SJSA1 (cell line): ENCODE measurements at regions not wholly inside any gene's neighbourhood (a gene's known extent, or its start where the extent isn't known, plus 50 kb on each side); places are given as distances from the start of the nearest gene placed in this dataset.

Experiments used
- DNase-seq, 2 experiments: peaks; one replicate each; pipeline ENCODE4 v3.0.0-alpha.2; 2015 to 2020; ENCODE audit warnings: low spot score in 2 of 2, low read depth in 1 of 2
- H3K27ac ChIP-seq: fragments of 250-450 bp; sonication (Bioruptor Pico); 2 replicates; pipeline ENCODE4 v1.5.1; 2020; ENCODE audit warnings: mild to moderate bottlenecking, moderate library complexity
- H3K27me3 ChIP-seq: fragments of 250-450 bp; sonication (Bioruptor Pico); replicated peaks from 2 replicates; pipeline ENCODE4 v1.5.1; 2020; ENCODE audit warnings: mild to moderate bottlenecking, moderate library complexity
- H3K36me3 ChIP-seq: fragments of 250-450 bp; sonication (Bioruptor Pico); 2 replicates; pipeline ENCODE4 v1.5.1; 2020; ENCODE audit warnings: mild to moderate bottlenecking
- H3K4me1 ChIP-seq: fragments of 250-450 bp; sonication (Bioruptor Pico); replicated peaks from 2 replicates; pipeline ENCODE4 v1.6.1; 2021; ENCODE audit warnings: mild to moderate bottlenecking
- H3K4me3 ChIP-seq: fragments of 250-450 bp; sonication (Bioruptor Pico); 2 replicates; pipeline ENCODE4 v1.5.1; 2020; ENCODE audit warnings: mild to moderate bottlenecking
- H3K9me3 ChIP-seq: fragments of 250-450 bp; sonication (Bioruptor Pico); replicated peaks from 2 replicates; pipeline ENCODE4 v1.5.1; 2020; ENCODE audit warnings: mild to moderate bottlenecking

DNA sequence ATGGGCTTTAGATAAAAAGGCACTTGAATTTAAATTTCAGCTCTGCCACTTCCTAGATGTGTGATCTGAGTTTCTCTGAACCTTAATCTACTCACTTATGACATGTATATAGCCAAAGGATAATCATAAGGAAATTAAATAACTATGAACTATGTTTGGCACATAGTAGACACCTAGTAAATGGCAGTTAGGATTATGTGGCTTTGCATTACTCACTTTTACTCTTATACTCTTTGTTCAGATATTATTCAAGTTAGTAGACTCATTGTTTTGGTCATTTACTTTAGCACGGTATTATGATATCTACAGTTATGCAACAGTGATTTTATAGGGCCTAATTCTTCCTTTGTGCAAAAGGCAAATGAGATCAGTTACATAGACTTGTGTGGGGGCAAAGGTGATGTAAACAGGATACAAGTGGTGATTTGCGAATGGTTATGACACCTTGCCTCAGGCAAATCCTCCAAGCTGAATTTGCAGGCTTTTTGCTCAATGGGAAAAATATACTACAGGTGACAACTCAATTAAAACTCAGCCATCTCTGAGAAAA, 297.2 kb upstream of the PBX1 start:
- H3K36me3 ChIP-seq: no peaks in the 10 kb centered on the region
- no peak overlapping the region for H3K4me3 ChIP-seq
- H3K4me1 ChIP-seq: no peaks in the 10 kb centered on the region
- no peaks in the 10 kb centered on the region for H3K27me3 ChIP-seq
- H3K9me3 ChIP-seq: no peaks in the 10 kb centered on the region
- no peak overlapping the region for H3K27ac ChIP-seq
- DNase-seq: no peak

GRCh38 chr1:164263540-164263939, 295.4 kb upstream of the PBX1 start:
- Histone ChIP-seq H3K27me3 (no peaks in the 10 kb centered on the region), H3K9me3 (no peaks in the 10 kb centered on the region), H3K4me3 (no peak overlapping the region), H3K4me1 (no peaks in the 10 kb centered on the region), H3K36me3 (no peaks in the 10 kb centered on the region), H3K27ac (no peak overlapping the region)
- DNase-seq: no peak

DNA sequence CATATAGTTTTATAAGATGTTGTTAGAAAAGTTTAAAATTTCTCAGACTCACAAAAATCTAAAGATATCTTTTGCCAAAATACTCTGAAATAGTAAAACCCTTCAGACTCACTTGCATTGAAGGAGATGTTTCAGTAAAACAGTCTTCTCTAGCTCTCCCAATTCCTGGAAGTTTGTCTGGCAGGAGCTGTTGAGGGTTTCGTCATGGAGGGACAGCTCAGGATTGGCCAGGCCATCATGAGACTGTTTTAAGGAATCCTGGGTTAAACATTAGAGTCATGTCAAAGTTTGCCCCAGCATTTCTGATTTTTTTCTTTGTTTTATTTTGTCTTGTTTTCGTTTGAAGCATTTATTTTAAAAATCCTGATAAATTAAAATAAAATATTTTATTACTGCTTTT, 293.8 kb upstream of the PBX1 start:
- DNase-seq: no peak
- H3K27me3 ChIP-seq: no peaks in the 10 kb centered on the region
- no peaks in the 10 kb centered on the region for H3K36me3 ChIP-seq
- no peak overlapping the region for H3K4me3 ChIP-seq
- H3K9me3 ChIP-seq: no peaks in the 10 kb centered on the region
- H3K27ac ChIP-seq: no peak overlapping the region
- no peaks in the 10 kb centered on the region for H3K4me1 ChIP-seq

- no peaks in the 10 kb centered on the region for H3K27me3 ChIP-seq
- no peaks in the 10 kb centered on the region for H3K4me1 ChIP-seq
- DNase-seq: no peak
- H3K9me3 ChIP-seq: no peaks in the 10 kb centered on the region
- H3K36me3 ChIP-seq: no peaks in the 10 kb centered on the region
- no peak overlapping the region for H3K27ac ChIP-seq
- no peak overlapping the region for H3K4me3 ChIP-seq
Measured at GRCh38 chr1:164272156-164272555, 286.8 kb upstream of the PBX1 start.

- Histone ChIP-seq H3K4me3 (no peak overlapping the region), H3K27ac (no peak overlapping the region), H3K4me1 (no peaks in the 10 kb centered on the region), H3K9me3 (0 out of 2 replicates have a peak, but pooled peaks cover 2% of the 10 kb centered on the region), H3K36me3 (no peaks in the 10 kb centered on the region), H3K27me3 (no peaks in the 10 kb centered on the region)
- no peak for DNase-seq
Measured at GRCh38 chr1:164296172-164296571, 262.8 kb upstream of the PBX1 start.

DNA sequence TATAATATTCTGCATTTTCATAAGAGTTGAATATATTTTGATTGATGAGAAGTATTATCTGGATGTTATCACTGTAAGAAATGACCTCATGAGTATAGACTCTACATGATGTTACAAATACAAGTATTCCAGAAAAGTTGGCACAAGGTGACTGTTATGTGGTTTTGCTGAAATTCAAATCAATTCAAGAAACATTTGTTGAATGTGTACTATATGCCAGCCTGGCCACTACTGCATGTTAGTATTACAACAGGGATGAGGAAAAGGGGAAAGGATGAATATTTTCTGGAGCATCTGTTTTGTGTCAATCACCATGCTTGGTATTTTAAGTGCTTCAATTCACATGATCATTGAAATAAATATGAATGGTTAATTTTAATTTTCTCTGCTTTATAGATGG, 250.9 kb upstream of the PBX1 start:
- H3K9me3 ChIP-seq: no peaks in the 10 kb centered on the region
- H3K27ac ChIP-seq: no peak overlapping the region
- no peak overlapping the region for H3K4me3 ChIP-seq
- no peaks in the 10 kb centered on the region for H3K27me3 ChIP-seq
- no peak for DNase-seq
- H3K4me1 ChIP-seq: no peaks in the 10 kb centered on the region
- no peaks in the 10 kb centered on the region for H3K36me3 ChIP-seq

DNA sequence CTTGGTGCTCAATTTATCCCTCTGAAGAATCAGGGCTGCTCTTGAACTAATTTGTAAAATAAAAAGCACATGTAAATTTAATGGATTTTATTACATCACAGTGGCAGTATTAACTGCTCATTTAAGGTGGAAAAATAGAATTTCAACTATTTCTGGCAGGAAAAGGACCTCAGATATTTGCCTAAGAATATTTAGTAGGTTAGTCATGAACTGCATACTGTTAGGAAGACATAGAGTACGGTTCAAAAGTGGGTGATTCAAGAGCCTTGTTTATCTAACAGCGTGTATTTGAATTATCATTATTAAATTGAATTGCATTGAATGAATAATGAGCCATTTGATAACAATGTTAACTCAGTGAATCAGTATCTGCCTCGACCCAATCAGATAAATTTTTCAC, 248.8 kb upstream of the PBX1 start:
- Histone ChIP-seq H3K36me3 (no peaks in the 10 kb centered on the region), H3K4me3 (no peak overlapping the region), H3K27me3 (no peaks in the 10 kb centered on the region), H3K9me3 (no peaks in the 10 kb centered on the region), H3K4me1 (no peaks in the 10 kb centered on the region), H3K27ac (no peak overlapping the region)
- DNase-seq: no peak

DNA sequence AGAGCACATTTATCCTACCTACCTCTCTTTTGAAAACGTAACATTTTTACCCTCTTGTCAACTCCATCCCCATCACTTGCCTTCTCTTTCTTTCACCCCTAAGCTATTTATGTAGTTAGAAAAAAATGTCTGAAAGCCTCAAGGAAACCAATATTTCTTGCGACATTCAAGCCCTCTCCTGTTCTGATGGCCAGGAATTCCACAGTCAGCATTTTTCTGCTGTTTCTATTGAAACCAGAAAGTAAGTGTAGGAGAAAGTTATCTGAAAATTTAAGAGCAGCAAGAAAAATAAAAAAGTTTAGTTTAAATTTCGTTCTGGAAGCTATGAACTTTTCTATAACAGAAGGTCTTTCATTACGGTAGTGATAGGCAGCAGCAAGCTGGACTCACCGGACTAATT, 247.6 kb upstream of the PBX1 start:
- Histone ChIP-seq H3K4me3 (no peak overlapping the region), H3K36me3 (no peaks in the 10 kb centered on the region), H3K27ac (no peak overlapping the region), H3K27me3 (no peaks in the 10 kb centered on the region), H3K9me3 (no peaks in the 10 kb centered on the region), H3K4me1 (no peaks in the 10 kb centered on the region)
- DNase-seq: no peak

DNA sequence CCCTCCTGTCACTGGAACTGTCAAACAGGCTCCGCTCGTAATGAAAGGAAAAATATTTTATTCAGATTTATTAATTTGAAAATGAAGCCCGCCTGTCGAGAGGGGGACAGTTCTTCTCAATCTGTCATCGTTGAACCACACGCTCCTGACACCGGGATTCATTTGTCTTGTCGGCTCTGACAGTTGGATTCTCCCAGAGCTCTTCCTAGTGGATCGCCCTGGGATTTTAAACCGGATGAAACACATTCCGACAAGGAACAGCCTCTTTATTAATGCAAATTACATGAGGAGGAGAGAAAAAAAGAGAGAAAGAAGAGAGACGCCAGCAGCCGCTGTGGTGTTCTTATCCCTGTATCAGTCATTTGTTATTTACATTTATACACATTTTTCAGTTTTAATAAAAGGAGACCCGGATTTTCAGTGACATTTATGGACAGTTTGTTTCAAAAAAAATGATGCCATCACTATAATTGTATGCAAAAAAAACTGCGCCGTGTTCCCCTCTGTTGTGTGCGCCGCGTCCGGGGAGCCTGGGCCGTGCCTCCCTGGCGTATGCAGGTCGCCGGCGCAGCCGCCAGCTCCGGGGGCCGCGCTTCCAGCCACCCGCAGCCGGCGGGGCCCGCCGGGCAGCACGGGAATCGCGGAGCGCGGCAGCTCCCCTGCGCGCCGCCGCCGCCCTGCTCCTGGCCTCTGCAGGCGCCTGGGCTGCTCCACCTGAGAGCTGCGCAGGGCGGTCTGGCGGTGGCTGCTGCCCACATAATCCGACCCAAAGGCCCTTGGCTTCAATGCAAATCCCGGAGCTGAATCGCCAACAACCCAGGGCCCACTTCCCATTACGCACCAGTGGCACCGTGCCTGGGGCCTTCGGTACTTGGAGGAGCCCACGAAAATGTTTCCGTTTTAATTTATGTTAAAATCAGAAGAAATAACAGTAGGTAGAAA, 237.9 kb upstream of the PBX1 start:
- H3K27me3 ChIP-seq: peaks cover 14% of the 10 kb centered on the region
- no peaks in the 10 kb centered on the region for H3K4me1 ChIP-seq
- H3K9me3 ChIP-seq: no peaks in the 10 kb centered on the region
- DNase-seq: no peak
- H3K36me3 ChIP-seq: no peaks in the 10 kb centered on the region
- no peak overlapping the region for H3K4me3 ChIP-seq
- no peak overlapping the region for H3K27ac ChIP-seq

GRCh38 chr1:164325786-164326185, 233.2 kb upstream of the PBX1 start:
- peaks cover 11% of the 10 kb centered on the region for H3K27me3 ChIP-seq
- H3K27ac ChIP-seq: no peak overlapping the region
- no peak overlapping the region for H3K4me3 ChIP-seq
- H3K36me3 ChIP-seq: no peaks in the 10 kb centered on the region
- DNase-seq: no peak
- no peaks in the 10 kb centered on the region for H3K4me1 ChIP-seq
- H3K9me3 ChIP-seq: no peaks in the 10 kb centered on the region

GRCh38 chr1:164333387-164333786, 225.6 kb upstream of the PBX1 start:
- Histone ChIP-seq H3K4me3 (no peak overlapping the region), H3K9me3 (no peaks in the 10 kb centered on the region), H3K27ac (no peak overlapping the region)

DNA sequence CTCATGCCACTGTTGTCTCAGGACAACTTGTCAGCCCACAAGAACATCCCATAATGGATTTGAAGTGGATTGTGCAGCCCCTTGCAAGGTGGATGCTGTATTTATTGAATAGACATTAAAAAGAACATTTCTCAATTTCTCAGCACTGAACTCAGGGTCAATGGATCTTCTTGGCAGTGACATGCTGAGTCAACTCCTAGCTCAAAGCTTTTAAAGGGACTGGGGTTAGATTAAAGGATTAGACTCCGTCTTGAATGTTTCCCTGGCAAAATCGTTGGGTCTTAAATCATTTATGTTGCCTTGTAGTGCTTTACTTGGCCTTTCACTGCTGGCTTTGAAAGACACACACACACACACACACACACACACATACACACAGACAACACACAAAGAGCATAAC, 221.6 kb upstream of the PBX1 start:
- no peaks in the 10 kb centered on the region for H3K27me3 ChIP-seq
- no peaks in the 10 kb centered on the region for H3K36me3 ChIP-seq
- H3K27ac ChIP-seq: no peak overlapping the region
- no peaks in the 10 kb centered on the region for H3K4me1 ChIP-seq
- H3K4me3 ChIP-seq: no peak overlapping the region
- no peaks in the 10 kb centered on the region for H3K9me3 ChIP-seq
- DNase-seq: no peak

More at GRCh38 chr1:164333387-164333786, 225.6 kb upstream of the PBX1 start:
- Histone ChIP-seq H3K4me1 (no peaks in the 10 kb centered on the region), H3K36me3 (no peaks in the 10 kb centered on the region), H3K27me3 (no peaks in the 10 kb centered on the region)
- DNase-seq: no peak

- Histone ChIP-seq H3K27me3 (no peaks in the 10 kb centered on the region), H3K36me3 (no peaks in the 10 kb centered on the region), H3K27ac (no peak overlapping the region), H3K4me3 (no peak overlapping the region), H3K9me3 (no peaks in the 10 kb centered on the region), H3K4me1 (no peaks in the 10 kb centered on the region)
- no peak for DNase-seq
Measured at GRCh38 chr1:164337885-164338284, 221.1 kb upstream of the PBX1 start.

DNA sequence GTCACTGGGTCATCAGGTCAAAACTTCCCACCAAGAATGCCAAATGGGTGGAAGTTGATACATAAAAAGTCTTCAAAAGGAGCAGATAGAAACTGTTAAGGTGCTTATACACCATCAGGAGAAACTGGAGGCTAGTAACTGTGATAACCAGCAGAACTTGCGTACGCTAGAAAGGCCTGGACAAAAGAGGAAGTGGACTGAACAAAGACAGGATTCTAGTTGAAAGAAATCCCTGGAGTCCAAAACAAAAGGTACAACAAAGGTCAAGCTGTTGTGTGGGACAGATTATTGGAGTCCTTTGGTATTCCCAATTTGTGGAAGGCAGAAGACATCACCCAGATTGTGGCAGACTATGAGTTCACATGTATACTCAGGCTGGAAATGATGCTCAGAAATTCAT, 215.8 kb upstream of the PBX1 start:
- H3K27me3 ChIP-seq: no peaks in the 10 kb centered on the region
- no peak overlapping the region for H3K27ac ChIP-seq
- H3K36me3 ChIP-seq: no peaks in the 10 kb centered on the region
- no peaks in the 10 kb centered on the region; the same call in 1 of the 2 replicates for H3K9me3 ChIP-seq
- no peaks in the 10 kb centered on the region for H3K4me1 ChIP-seq
- DNase-seq: no peak
- H3K4me3 ChIP-seq: no peak overlapping the region
